Stimulated activated naive B cell treated with anti-CD40 and anti-IgM and Interleukin-4, amounts not matched to agents 10 μg/mL and 1 μg/mL and 100 μg/mL, for 72 hours (primary cell): ENCODE measurements at regions not wholly inside any gene's neighbourhood (a gene's known extent, or its start where the extent isn't known, plus 50 kb on each side); places are given as distances from the start of the nearest gene placed in this dataset.

Experiments
- ATAC-seq, 2 donors: fragments of 150-1000 bp; cut with Tn5 transposase; replicated peaks; 2 replicates each; pipeline ENCODE4 v1.10.0; 2021; ENCODE audit warnings: moderate library complexity in 1 of 2
- DNase-seq: peaks from one replicate; pipeline ENCODE4 v3.0.0; 2021
- H3K27ac Mint-ChIP-seq: one replicate; pipeline ENCODE4 v1.8.0; 2022; ENCODE audit warnings: mild to moderate bottlenecking, mixed read lengths
- H3K27me3 Mint-ChIP-seq, 2 donors: one replicate each; pipeline ENCODE4 v1.8.0; 2022; ENCODE audit warnings: mixed read lengths in 2 of 2
- H3K36me3 Mint-ChIP-seq, 2 donors: one replicate each; pipeline ENCODE4 v1.8.0; 2022; ENCODE audit warnings: mixed read lengths in 2 of 2, mild to moderate bottlenecking in 1 of 2
- H3K4me1 Mint-ChIP-seq, 2 donors: one replicate each; pipeline ENCODE4 v1.8.0; 2022; ENCODE audit warnings: mixed read lengths in 2 of 2, mild to moderate bottlenecking in 1 of 2
- H3K4me3 Mint-ChIP-seq, 2 donors: one replicate each; pipeline ENCODE4 v1.8.0; 2022; ENCODE audit warnings: mild to moderate bottlenecking in 2 of 2, mixed read lengths in 2 of 2, moderate library complexity in 1 of 2
- H3K9me3 Mint-ChIP-seq, 2 donors: one replicate each; pipeline ENCODE4 v1.8.0; 2022; ENCODE audit warnings: mixed read lengths in 2 of 2, mild to moderate bottlenecking in 1 of 2

- no peak for DNase-seq
- H3K27ac Mint-ChIP-seq = no peak overlapping the region
- no peak overlapping the region for H3K4me3 Mint-ChIP-seq
- H3K9me3 Mint-ChIP-seq = peaks cover 0 to 3% of the 10 kb centered on the region in 2 donors
- ATAC-seq = no peak
- no peaks in the 10 kb centered on the region for H3K36me3 Mint-ChIP-seq
- H3K4me1 Mint-ChIP-seq = no peaks in the 10 kb centered on the region
- no peaks in the 10 kb centered on the region for H3K27me3 Mint-ChIP-seq
These were observed 162.0 kb upstream of the C21orf91 start for GRCh38 chr21:17981060-17981740.

GRCh38 chr21:17979763-17980162, 160.6 kb upstream of the C21orf91 start:
- no peak for ATAC-seq
- no peak overlapping the region for H3K4me3 Mint-ChIP-seq
- H3K27ac Mint-ChIP-seq = no peak overlapping the region
- DNase-seq = no peak
- H3K27me3 Mint-ChIP-seq = no peaks in the 10 kb centered on the region
- peaks cover 0 to 1% of the 10 kb centered on the region in 2 donors for H3K9me3 Mint-ChIP-seq
- H3K4me1 Mint-ChIP-seq = no peaks in the 10 kb centered on the region
- no peaks in the 10 kb centered on the region for H3K36me3 Mint-ChIP-seq

DNA sequence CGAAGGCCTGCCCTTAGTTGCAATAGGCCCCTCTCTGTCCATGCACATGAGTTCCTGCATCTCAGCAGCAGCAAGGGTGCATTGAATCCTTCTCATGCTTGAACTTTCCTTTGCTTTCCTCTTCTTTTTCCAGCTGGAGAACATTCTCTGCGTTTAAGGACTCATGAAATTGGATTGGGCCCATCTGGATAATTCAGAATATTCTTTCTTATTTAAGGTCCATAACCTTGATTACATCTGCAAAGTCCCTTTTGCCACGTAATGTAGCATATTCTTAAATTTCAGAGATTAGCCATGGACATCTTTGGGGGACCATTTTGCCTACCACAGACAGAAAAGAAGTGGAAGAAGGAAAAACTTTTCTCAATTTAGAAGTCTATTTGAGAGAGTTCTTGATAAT, 159.7 kb upstream of the C21orf91 start:
- H3K27me3 Mint-ChIP-seq = no peaks in the 10 kb centered on the region
- peaks cover 0 to 1% of the 10 kb centered on the region in 2 donors for H3K9me3 Mint-ChIP-seq
- H3K27ac Mint-ChIP-seq = no peak overlapping the region
- no peak overlapping the region for H3K4me3 Mint-ChIP-seq
- no peaks in the 10 kb centered on the region for H3K36me3 Mint-ChIP-seq
- H3K4me1 Mint-ChIP-seq = no peaks in the 10 kb centered on the region
- DNase-seq (no peak), ATAC-seq (no peak)

- H3K4me1 Mint-ChIP-seq = no peaks in the 10 kb centered on the region
- no peak for ATAC-seq
- no peak for DNase-seq
- no peaks in the 10 kb centered on the region for H3K27me3 Mint-ChIP-seq
- H3K4me3 Mint-ChIP-seq = no peak overlapping the region
- no peak overlapping the region for H3K27ac Mint-ChIP-seq
- no peaks in the 10 kb centered on the region for H3K36me3 Mint-ChIP-seq
- H3K9me3 Mint-ChIP-seq = peaks cover 0 to 5% of the 10 kb centered on the region in 2 donors
These were observed 157.5 kb upstream of the C21orf91 start for GRCh38 chr21:17976691-17977090.

DNA sequence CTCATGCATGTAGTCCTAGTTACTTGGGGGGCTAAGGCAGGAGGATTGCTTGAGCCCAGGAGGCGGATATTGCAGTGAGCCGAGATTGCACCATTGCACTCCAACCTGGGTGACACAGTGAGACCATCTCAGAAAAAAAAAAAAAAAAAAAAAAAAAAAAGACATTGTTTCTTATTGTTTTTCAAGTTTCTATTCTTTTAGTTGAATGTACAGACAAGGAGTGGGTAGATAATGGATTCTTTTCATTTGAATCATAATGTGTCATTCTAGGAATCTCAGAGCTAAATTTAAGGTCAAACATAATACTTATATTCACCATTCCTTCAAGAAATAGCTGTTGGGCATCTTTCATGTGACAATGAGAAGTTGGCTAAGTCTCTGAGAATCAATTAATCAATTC, 157.0 kb upstream of the C21orf91 start:
- Mint-ChIP-seq H3K4me1 (no peaks in the 10 kb centered on the region), H3K4me3 (no peak overlapping the region), H3K36me3 (no peaks in the 10 kb centered on the region), H3K27me3 (no peaks in the 10 kb centered on the region), H3K9me3 (peaks cover 0 to 5% of the 10 kb centered on the region in 2 donors), H3K27ac (no peak overlapping the region)
- ATAC-seq = no peak
- no peak for DNase-seq

GRCh38 chr21:17967319-17967718, 148.2 kb upstream of the C21orf91 start:
- Mint-ChIP-seq H3K27ac (no peak overlapping the region), H3K9me3 (peaks cover 0 to 4% of the 10 kb centered on the region in 2 donors)

GRCh38 chr21:17964716-17965115, 145.6 kb upstream of the C21orf91 start:
- DNase-seq (no peak), ATAC-seq (no peak)
- peaks cover 0 to 2% of the 10 kb centered on the region in 2 donors for H3K9me3 Mint-ChIP-seq
- H3K4me1 Mint-ChIP-seq = no peaks in the 10 kb centered on the region
- no peak overlapping the region for H3K4me3 Mint-ChIP-seq
- H3K36me3 Mint-ChIP-seq = no peaks in the 10 kb centered on the region
- no peak overlapping the region for H3K27ac Mint-ChIP-seq
- H3K27me3 Mint-ChIP-seq = peaks cover 6 to 9% of the 10 kb centered on the region in 2 donors

More at GRCh38 chr21:17967319-17967718, 148.2 kb upstream of the C21orf91 start:
- no peak for ATAC-seq
- Mint-ChIP-seq H3K27me3 (no peaks in the 10 kb centered on the region), H3K4me1 (no peaks in the 10 kb centered on the region), H3K4me3 (no peak overlapping the region), H3K36me3 (no peaks in the 10 kb centered on the region)
- DNase-seq = no peak

- Mint-ChIP-seq H3K4me1 (no peaks in the 10 kb centered on the region), H3K27me3 (peaks cover 6 to 9% of the 10 kb centered on the region in 2 donors), H3K9me3 (peaks cover 0 to 2% of the 10 kb centered on the region in 2 donors), H3K27ac (no peak overlapping the region), H3K36me3 (no peaks in the 10 kb centered on the region), H3K4me3 (no peak overlapping the region)
- DNase-seq = no peak
- ATAC-seq = no peak
These were observed 145.0 kb upstream of the C21orf91 start for GRCh38 chr21:17964199-17964598.

- DNase-seq (no peak), ATAC-seq (no peak)
- Mint-ChIP-seq H3K4me3 (no peak overlapping the region), H3K36me3 (no peaks in the 10 kb centered on the region), H3K27ac (no peak overlapping the region), H3K9me3 (peaks cover 0 to 1% of the 10 kb centered on the region in 2 donors), H3K4me1 (no peaks in the 10 kb centered on the region), H3K27me3 (no peaks in the 10 kb centered on the region)
These were observed 131.4 kb upstream of the C21orf91 start for GRCh38 chr21:17950591-17950990.

DNA sequence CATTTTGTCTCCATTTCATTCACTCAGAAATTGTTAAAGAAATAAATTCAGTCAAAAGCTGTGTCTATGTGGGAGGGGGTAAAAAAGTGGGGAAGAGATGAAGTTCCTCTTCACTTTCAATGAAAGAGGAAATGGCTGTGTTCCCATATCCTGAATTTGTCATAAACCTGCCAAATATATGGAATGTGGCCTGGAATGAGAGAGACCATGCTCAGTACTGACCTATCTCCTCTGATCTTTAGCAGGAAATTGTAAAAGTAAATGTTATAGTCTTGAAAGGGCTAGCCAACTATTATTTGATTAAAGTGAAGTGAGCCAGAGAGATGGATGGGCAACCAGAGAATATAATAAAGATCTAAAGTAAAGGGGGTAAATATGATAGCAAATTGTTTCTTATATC, 130.3 kb upstream of the C21orf91 start:
- Mint-ChIP-seq H3K9me3 (peaks cover 4 to 8% of the 10 kb centered on the region in 2 donors), H3K36me3 (no peaks in the 10 kb centered on the region), H3K4me1 (no peaks in the 10 kb centered on the region), H3K27me3 (no peaks in the 10 kb centered on the region), H3K27ac (no peak overlapping the region), H3K4me3 (no peak overlapping the region)
- ATAC-seq (no peak), DNase-seq (no peak)

- H3K27me3 Mint-ChIP-seq = no peaks in the 10 kb centered on the region
- no peaks in the 10 kb centered on the region for H3K4me1 Mint-ChIP-seq
- H3K36me3 Mint-ChIP-seq = no peaks in the 10 kb centered on the region
- ATAC-seq (no peak), DNase-seq (no peak)
- no peak overlapping the region for H3K27ac Mint-ChIP-seq
- H3K4me3 Mint-ChIP-seq = no peak overlapping the region
- peaks cover 4 to 10% of the 10 kb centered on the region in 2 donors for H3K9me3 Mint-ChIP-seq
These were observed 128.4 kb upstream of the C21orf91 start for GRCh38 chr21:17947531-17947930.

- no peak overlapping the region for H3K4me3 Mint-ChIP-seq
- H3K36me3 Mint-ChIP-seq = no peaks in the 10 kb centered on the region
- H3K27ac Mint-ChIP-seq = no peak overlapping the region
- no peak for ATAC-seq
- no peaks in the 10 kb centered on the region for H3K4me1 Mint-ChIP-seq
- no peaks in the 10 kb centered on the region for H3K9me3 Mint-ChIP-seq
- peak; percentile 6 for DNase-seq
- H3K27me3 Mint-ChIP-seq = peaks cover 0 to 3% of the 10 kb centered on the region in 2 donors
These were observed 111.9 kb upstream of the C21orf91 start for GRCh38 chr21:17931080-17931479.

- no peaks in the 10 kb centered on the region for H3K27me3 Mint-ChIP-seq
- no peak for DNase-seq
- H3K9me3 Mint-ChIP-seq = no peaks in the 10 kb centered on the region
- H3K4me1 Mint-ChIP-seq = no peaks in the 10 kb centered on the region
- H3K36me3 Mint-ChIP-seq = no peaks in the 10 kb centered on the region
- H3K27ac Mint-ChIP-seq = no peak overlapping the region
- no peak overlapping the region for H3K4me3 Mint-ChIP-seq
- no peak for ATAC-seq
These were observed 110.9 kb upstream of the C21orf91 start for GRCh38 chr21:17930093-17930492.

GRCh38 chr21:17929510-17929909, 110.4 kb upstream of the C21orf91 start:
- DNase-seq = no peak
- Mint-ChIP-seq H3K36me3 (no peaks in the 10 kb centered on the region), H3K4me1 (no peaks in the 10 kb centered on the region), H3K4me3 (no peak overlapping the region), H3K27ac (no peak overlapping the region), H3K9me3 (no peaks in the 10 kb centered on the region), H3K27me3 (peaks cover 0 to under 1% of the 10 kb centered on the region in 2 donors)
- no peak for ATAC-seq

GRCh38 chr21:17925899-17926298, 106.7 kb upstream of the C21orf91 start:
- Mint-ChIP-seq H3K9me3 (no peaks in the 10 kb centered on the region), H3K36me3 (no peaks in the 10 kb centered on the region), H3K27me3 (peaks cover 8 to 9% of the 10 kb centered on the region in 2 donors), H3K4me1 (no peaks in the 10 kb centered on the region), H3K27ac (no peak overlapping the region), H3K4me3 (no peak overlapping the region)
- DNase-seq = no peak
- no peak for ATAC-seq
